ENCODE measurements at regions not wholly inside any gene's neighbourhood (a gene's known extent, or its start where the extent isn't known, plus 50 kb on each side); places are given as distances from the start of the nearest gene placed in this dataset.

DNA sequence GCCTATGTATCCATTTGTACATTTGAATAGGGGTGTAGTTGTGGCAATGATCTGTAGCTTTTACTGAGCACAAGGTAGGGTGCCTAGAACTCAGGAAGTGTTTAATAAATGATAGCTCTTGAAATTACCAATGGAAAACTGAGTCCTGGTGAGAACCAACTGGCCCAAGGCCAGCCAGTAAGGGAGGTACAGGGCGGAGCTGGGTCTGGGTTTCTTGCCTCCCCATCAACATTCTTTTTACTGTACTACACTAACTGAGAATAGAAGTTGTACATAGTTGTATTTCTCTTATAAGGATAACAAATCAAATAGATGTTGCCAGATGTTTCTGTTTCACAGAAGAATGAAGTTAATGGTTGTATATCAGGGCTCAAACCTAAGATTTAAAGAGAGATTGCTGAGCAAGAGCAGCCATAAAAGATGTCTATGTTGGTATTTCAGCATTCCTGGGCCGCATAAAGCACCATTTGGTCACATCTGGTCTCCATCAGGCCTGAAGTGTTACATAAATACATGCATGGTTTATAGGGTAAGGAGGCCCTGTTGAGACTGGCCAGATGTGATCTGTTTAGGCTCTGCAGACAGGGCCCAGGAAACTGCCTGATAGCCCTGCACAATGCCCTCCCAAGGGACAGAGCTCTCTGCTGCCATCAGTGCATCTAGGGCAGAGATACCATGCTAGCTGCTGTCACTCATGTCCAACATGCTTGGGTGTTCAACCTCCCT is 210.5 kb downstream of the NXNL2 start:
- TF ChIP-seq PAX5 (IDR thresholded peaks at IDR 0.05; ENCODE audit: insufficient read depth, low read length, severe bottlenecking) (no peak), POU2F2 (IDR thresholded peaks at IDR 0.05; ENCODE audit: low read depth, low read length) (no peak), POLR2A (IDR thresholded peaks at IDR 0.05; ENCODE audit: low read depth, low read length) (no peak), SPI1 (IDR thresholded peaks at IDR 0.05; ENCODE audit: low read depth, low read length) (no peak), TAF1 (IDR thresholded peaks at IDR 0.05; ENCODE audit: low read depth, low read length) (no peak)
- no peak for DNase-seq (ENCODE audit: insufficient read length, low spot score)
- no peak for FAIRE-seq

- DNase-seq (ENCODE audit: insufficient read length, low spot score): no peak
- no peak for FAIRE-seq
- TF ChIP-seq POU2F2 (IDR thresholded peaks at IDR 0.05; ENCODE audit: low read depth, low read length) (no peak), TAF1 (IDR thresholded peaks at IDR 0.05; ENCODE audit: low read depth, low read length) (no peak), POLR2A (IDR thresholded peaks at IDR 0.05; ENCODE audit: low read depth, low read length) (no peak), SPI1 (IDR thresholded peaks at IDR 0.05; ENCODE audit: low read depth, low read length) (no peak), POLR2AphosphoS5 (IDR thresholded peaks at IDR 0.05; ENCODE audit: low read depth, low read length) (no peak), PAX5 (IDR thresholded peaks at IDR 0.05; ENCODE audit: insufficient read depth, low read length, severe bottlenecking) (no peak)
These were observed 211.2 kb downstream of the NXNL2 start for GRCh38 chr9:88746029-88746742.

- no peak for FAIRE-seq
These were observed 211.9 kb downstream of the NXNL2 start for GRCh38 chr9:88746743-88747398.

DNA sequence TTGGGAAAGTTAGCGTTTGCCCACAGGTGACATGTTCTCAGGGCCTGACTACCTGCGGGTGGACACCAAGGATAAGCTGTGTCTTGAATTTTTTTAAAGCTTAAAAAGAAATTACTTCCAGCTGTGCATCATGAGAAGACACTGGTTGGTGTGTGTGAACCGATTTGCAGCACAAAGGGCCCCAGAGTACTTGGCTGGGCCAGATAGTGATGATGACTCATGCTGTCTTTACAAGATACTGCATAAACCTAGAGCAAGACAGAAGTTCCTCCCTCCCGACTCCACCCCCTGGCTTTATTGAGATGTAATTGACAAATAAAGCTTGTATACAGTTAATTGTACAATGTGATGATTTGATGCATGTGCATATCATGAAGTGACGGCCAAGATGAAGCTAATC is 212.8 kb downstream of the NXNL2 start:
- DNase-seq (ENCODE audit: insufficient read length, low spot score) (no peak), FAIRE-seq (no peak)
- no peak for TF ChIP-seq POLR2AphosphoS5 (IDR thresholded peaks at IDR 0.05; ENCODE audit: low read depth, low read length)
- no peak for TF ChIP-seq PAX5 (IDR thresholded peaks at IDR 0.05; ENCODE audit: insufficient read depth, low read length, severe bottlenecking)
- no peak for TF ChIP-seq TAF1 (IDR thresholded peaks at IDR 0.05; ENCODE audit: low read depth, low read length)
- TF ChIP-seq POU2F2 (IDR thresholded peaks at IDR 0.05; ENCODE audit: low read depth, low read length): no peak
- TF ChIP-seq SPI1 (IDR thresholded peaks at IDR 0.05; ENCODE audit: low read depth, low read length): no peak
- no peak for TF ChIP-seq POLR2A (IDR thresholded peaks at IDR 0.05; ENCODE audit: low read depth, low read length)

More at GRCh38 chr9:88746743-88747398, 211.9 kb downstream of the NXNL2 start:
- DNase-seq (ENCODE audit: insufficient read length, low spot score): no peak
- TF ChIP-seq POLR2A (IDR thresholded peaks at IDR 0.05; ENCODE audit: low read depth, low read length) (no peak), POU2F2 (IDR thresholded peaks at IDR 0.05; ENCODE audit: low read depth, low read length) (no peak), TAF1 (IDR thresholded peaks at IDR 0.05; ENCODE audit: low read depth, low read length) (no peak), POLR2AphosphoS5 (IDR thresholded peaks at IDR 0.05; ENCODE audit: low read depth, low read length) (no peak), PAX5 (IDR thresholded peaks at IDR 0.05; ENCODE audit: insufficient read depth, low read length, severe bottlenecking) (no peak)

DNA sequence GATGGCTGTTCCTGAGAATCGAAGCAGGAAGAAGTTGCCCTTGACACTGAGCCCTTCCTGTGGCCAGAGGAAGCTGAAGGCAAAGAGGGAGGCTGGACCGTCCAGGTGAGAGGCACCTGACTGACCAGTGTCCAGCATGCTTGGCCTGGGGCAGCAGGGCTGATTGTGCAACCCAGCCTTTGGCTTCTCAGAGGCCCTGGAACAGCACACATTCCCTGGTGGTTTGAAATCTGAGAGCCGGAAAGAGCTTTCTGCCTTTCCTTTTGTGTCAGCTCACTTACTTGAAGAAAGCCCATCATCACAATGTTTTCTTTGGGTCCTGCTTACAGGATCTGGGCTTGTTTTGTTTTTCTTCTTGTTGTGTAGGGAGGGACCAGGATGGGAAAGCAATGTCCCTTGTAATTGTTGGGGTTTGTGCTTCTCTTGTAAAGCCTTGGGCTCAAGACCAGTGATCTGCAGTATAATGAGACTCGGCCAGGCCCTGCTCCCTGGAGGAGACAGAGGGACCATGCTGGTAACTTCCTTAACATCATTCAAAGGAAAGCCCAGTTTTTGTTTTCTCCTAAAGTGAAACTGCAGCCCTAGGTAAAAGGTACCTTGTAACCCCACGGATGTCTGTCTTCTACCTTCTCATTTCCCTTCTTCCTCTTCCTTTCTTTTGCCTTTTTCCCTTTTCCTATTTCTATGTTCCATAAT is 213.7 kb downstream of the NXNL2 start:
- no peak for FAIRE-seq

DNA sequence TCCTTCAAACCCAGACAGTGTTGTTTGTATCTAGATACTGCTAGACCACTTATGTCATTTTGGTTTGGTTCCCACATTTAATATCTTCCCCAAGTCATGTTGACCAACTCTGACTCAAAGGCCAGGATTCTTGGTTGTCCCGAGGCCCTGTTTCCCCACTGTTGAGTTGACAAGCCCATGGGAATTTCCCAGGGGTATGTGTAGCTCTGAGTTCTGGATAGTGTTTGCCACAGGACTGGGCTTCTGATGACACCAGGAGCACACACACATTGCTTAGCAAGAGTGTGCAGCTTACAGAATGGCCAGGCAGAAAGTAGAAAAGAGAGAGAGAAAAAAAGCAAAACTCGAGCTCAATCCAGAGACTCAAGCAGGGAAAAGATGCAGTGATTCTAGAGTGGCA is 214.4 kb downstream of the NXNL2 start:
- DNase-seq (ENCODE audit: insufficient read length, low spot score) (no peak), FAIRE-seq (no peak)
- TF ChIP-seq TAF1 (IDR thresholded peaks at IDR 0.05; ENCODE audit: low read depth, low read length) (no peak), POLR2A (IDR thresholded peaks at IDR 0.05; ENCODE audit: low read depth, low read length) (no peak), POLR2AphosphoS5 (IDR thresholded peaks at IDR 0.05; ENCODE audit: low read depth, low read length) (no peak), PAX5 (IDR thresholded peaks at IDR 0.05; ENCODE audit: insufficient read depth, low read length, severe bottlenecking) (no peak), SPI1 (IDR thresholded peaks at IDR 0.05; ENCODE audit: low read depth, low read length) (no peak), POU2F2 (IDR thresholded peaks at IDR 0.05; ENCODE audit: low read depth, low read length) (no peak)

More for the DNA sequence above, 213.7 kb downstream of the NXNL2 start:
- DNase-seq (ENCODE audit: insufficient read length, low spot score): no peak
- no peak for TF ChIP-seq POLR2A (IDR thresholded peaks at IDR 0.05; ENCODE audit: low read depth, low read length)
- no peak for TF ChIP-seq POLR2AphosphoS5 (IDR thresholded peaks at IDR 0.05; ENCODE audit: low read depth, low read length)
- TF ChIP-seq SPI1 (IDR thresholded peaks at IDR 0.05; ENCODE audit: low read depth, low read length): no peak
- no peak for TF ChIP-seq TAF1 (IDR thresholded peaks at IDR 0.05; ENCODE audit: low read depth, low read length)
- TF ChIP-seq POU2F2 (IDR thresholded peaks at IDR 0.05; ENCODE audit: low read depth, low read length): no peak
- no peak for TF ChIP-seq PAX5 (IDR thresholded peaks at IDR 0.05; ENCODE audit: insufficient read depth, low read length, severe bottlenecking)

GRCh38 chr9:88750832-88751360 is 215.9 kb downstream of the NXNL2 start:
- no peak for TF ChIP-seq PAX5 (IDR thresholded peaks at IDR 0.05; ENCODE audit: insufficient read depth, low read length, severe bottlenecking)
- TF ChIP-seq TAF1 (IDR thresholded peaks at IDR 0.05; ENCODE audit: low read depth, low read length): no peak
- no peak for TF ChIP-seq SPI1 (IDR thresholded peaks at IDR 0.05; ENCODE audit: low read depth, low read length)
- no peak for TF ChIP-seq POLR2AphosphoS5 (IDR thresholded peaks at IDR 0.05; ENCODE audit: low read depth, low read length)
- no peak for TF ChIP-seq POU2F2 (IDR thresholded peaks at IDR 0.05; ENCODE audit: low read depth, low read length)
- TF ChIP-seq POLR2A (IDR thresholded peaks at IDR 0.05; ENCODE audit: low read depth, low read length): no peak
- DNase-seq (ENCODE audit: insufficient read length, low spot score) (no peak), FAIRE-seq (no peak)

- DNase-seq (ENCODE audit: insufficient read length, low spot score): no peak
- TF ChIP-seq PAX5 (IDR thresholded peaks at IDR 0.05; ENCODE audit: insufficient read depth, low read length, severe bottlenecking): no peak
- TF ChIP-seq TAF1 (IDR thresholded peaks at IDR 0.05; ENCODE audit: low read depth, low read length): no peak
- TF ChIP-seq POLR2AphosphoS5 (IDR thresholded peaks at IDR 0.05; ENCODE audit: low read depth, low read length): no peak
- no peak for TF ChIP-seq POU2F2 (IDR thresholded peaks at IDR 0.05; ENCODE audit: low read depth, low read length)
- TF ChIP-seq POLR2A (IDR thresholded peaks at IDR 0.05; ENCODE audit: low read depth, low read length): no peak
- TF ChIP-seq SPI1 (IDR thresholded peaks at IDR 0.05; ENCODE audit: low read depth, low read length): no peak
- FAIRE-seq: no peak
These were observed 216.8 kb downstream of the NXNL2 start for GRCh38 chr9:88751781-88752180.

Measured in GM12891 (cell line).